ENCODE measurements at regions not wholly inside any gene's neighbourhood (a gene's known extent, or its start where the extent isn't known, plus 50 kb on each side); places are given as distances from the start of the nearest gene placed in this dataset.
A peak's percentile ranks its signal among the peaks of the same experiment; 100 is the strongest.

GRCh38 chr13:73157031-73157430, 98.2 kb downstream of the KLF5 start:
- no peaks in the 10 kb centered on the region for H3K4me1 ChIP-seq
- no peaks in the 10 kb centered on the region for H3K27me3 ChIP-seq
- no peaks in the 10 kb centered on the region for H3K36me3 ChIP-seq
- no peak overlapping the region for H3K4me3 ChIP-seq
- H3K9me3 ChIP-seq: no peaks in the 10 kb centered on the region
- intact Hi-C loops (cut with DNase I): no loop called here
- no peak overlapping the region for H3K27ac ChIP-seq
- TF ChIP-seq, protein P1, sequence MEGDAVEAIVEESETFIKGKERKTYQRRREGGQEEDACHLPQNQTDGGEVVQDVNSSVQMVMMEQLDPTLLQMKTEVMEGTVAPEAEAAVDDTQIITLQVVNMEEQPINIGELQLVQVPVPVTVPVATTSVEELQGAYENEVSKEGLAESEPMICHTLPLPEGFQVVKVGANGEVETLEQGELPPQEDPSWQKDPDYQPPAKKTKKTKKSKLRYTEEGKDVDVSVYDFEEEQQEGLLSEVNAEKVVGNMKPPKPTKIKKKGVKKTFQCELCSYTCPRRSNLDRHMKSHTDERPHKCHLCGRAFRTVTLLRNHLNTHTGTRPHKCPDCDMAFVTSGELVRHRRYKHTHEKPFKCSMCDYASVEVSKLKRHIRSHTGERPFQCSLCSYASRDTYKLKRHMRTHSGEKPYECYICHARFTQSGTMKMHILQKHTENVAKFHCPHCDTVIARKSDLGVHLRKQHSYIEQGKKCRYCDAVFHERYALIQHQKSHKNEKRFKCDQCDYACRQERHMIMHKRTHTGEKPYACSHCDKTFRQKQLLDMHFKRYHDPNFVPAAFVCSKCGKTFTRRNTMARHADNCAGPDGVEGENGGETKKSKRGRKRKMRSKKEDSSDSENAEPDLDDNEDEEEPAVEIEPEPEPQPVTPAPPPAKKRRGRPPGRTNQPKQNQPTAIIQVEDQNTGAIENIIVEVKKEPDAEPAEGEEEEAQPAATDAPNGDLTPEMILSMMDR (IDR thresholded peaks at IDR 0.05): no peak
- no peak overlapping the region for H3K9ac ChIP-seq (ENCODE audit: low read depth in 2 of 2, low read length in 2 of 2)
- no peak for DNase-seq

DNA sequence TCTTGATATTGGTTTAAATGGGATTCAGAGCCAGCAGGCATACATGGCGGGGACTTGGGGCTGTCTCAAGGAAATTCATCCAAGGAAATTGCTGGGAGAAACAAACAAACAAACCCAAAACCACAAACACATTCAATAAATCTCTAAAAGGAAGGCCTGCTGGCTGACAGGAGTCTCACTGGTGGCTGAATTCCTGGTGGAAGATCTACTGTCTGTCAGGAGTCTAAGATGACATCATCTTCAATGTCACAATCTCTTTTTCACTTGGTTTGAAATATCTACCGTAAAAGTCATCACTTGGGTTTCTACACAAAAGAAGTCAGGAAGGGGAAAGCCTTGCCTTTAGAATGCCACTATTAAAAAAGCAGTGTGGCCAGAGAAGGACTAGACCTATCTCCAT, 87.9 kb downstream of the KLF5 start:
- no peak overlapping the region for H3K9ac ChIP-seq (ENCODE audit: low read depth in 2 of 2, low read length in 2 of 2)
- H3K9me3 ChIP-seq: no peaks in the 10 kb centered on the region
- intact Hi-C loops (cut with DNase I): no loop called here
- H3K4me3 ChIP-seq: no peak overlapping the region
- no peaks in the 10 kb centered on the region for H3K36me3 ChIP-seq
- DNase-seq: no peak
- no peaks in the 10 kb centered on the region for H3K27me3 ChIP-seq
- no peak overlapping the region for H3K27ac ChIP-seq
- TF ChIP-seq, protein P1 (IDR thresholded peaks at IDR 0.05): no peak
- no peaks in the 10 kb centered on the region for H3K4me1 ChIP-seq

GRCh38 chr13:73142071-73142470, 83.3 kb downstream of the KLF5 start:
- H3K9ac ChIP-seq (ENCODE audit: low read depth in 2 of 2, low read length in 2 of 2): peak overlapping the region in 1 of 2 donors; percentile 19
- H3K36me3 ChIP-seq: no peaks in the 10 kb centered on the region
- no peaks in the 10 kb centered on the region for H3K9me3 ChIP-seq
- TF ChIP-seq, protein P1 (IDR thresholded peaks at IDR 0.05): no peak
- no peak overlapping the region for H3K4me3 ChIP-seq
- H3K4me1 ChIP-seq: peaks cover 10% of the 10 kb centered on the region
- no peaks in the 10 kb centered on the region for H3K27me3 ChIP-seq
- DNase-seq: no peak
- intact Hi-C loops (cut with DNase I): no loop called here
- H3K27ac ChIP-seq: no peak overlapping the region

DNA sequence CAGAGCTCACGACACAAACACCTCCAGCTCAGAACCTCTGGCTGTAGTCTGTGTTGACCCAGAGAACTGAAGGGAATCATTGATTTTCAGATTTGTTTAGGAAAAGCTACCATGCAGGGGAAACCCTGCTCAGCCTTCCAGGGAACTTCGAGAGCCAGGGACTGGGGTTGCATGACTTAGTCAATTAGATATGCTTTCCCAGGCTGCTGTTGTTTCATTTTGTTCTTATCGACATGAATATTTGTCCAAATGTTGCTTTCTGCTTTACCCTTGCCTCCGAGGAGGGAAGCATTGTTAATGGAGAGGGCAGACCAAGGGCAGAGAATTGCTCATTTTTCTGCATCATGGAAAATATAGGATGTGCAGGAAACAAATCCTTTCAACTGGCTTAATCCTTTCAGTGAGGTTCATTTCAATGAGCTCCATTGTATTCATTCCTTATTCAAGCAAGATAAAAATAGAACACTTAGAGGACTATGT, 82.5 kb downstream of the KLF5 start:
- H3K27me3 ChIP-seq: no peaks in the 10 kb centered on the region
- no peak for DNase-seq
- H3K4me3 ChIP-seq: no peak overlapping the region
- H3K9ac ChIP-seq (ENCODE audit: low read depth in 2 of 2, low read length in 2 of 2): peak overlapping the region in 1 of 2 donors; percentile 19
- TF ChIP-seq, protein P1 (IDR thresholded peaks at IDR 0.05): no peak
- peaks cover 10% of the 10 kb centered on the region for H3K4me1 ChIP-seq
- H3K36me3 ChIP-seq: no peaks in the 10 kb centered on the region
- no peak overlapping the region for H3K27ac ChIP-seq
- intact Hi-C loops (cut with DNase I): no loop called here
- no peaks in the 10 kb centered on the region for H3K9me3 ChIP-seq

DNA sequence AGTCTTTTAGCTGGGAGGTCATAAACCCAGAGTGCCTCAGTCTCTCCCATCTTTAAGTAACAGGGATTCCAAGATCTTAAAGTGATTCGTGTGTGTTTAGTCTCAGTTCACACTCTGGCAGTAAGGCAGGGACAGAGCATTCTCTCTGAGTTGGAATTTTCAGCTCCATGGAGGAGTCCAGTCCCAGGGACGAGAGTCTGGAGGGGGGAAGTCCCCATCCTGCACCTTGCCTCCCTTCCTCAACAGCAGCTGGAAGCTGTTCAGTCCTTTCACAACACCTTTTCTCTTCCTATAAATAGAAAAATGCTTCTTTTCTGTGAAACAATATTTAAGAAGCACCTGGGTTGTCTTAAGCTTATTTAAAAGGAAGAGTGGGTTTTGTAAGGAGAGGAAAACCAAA, 82.0 kb downstream of the KLF5 start:
- Histone ChIP-seq H3K9me3 (no peaks in the 10 kb centered on the region), H3K4me3 (no peak overlapping the region), H3K9ac (ENCODE audit: low read depth in 2 of 2, low read length in 2 of 2) (peak overlapping the region; percentile 12 to 19), H3K27ac (no peak overlapping the region), H3K36me3 (no peaks in the 10 kb centered on the region), H3K27me3 (no peaks in the 10 kb centered on the region), H3K4me1 (peaks cover 10% of the 10 kb centered on the region)
- DNase-seq: no peak
- TF ChIP-seq, protein P1 (IDR thresholded peaks at IDR 0.05): no peak
- intact Hi-C loops (cut with DNase I): no loop called here

All from colonic mucosa (tissue), 4 donors.